HCT116 (cell line): ENCODE measurements at regions not wholly inside any gene's neighbourhood (a gene's known extent, or its start where the extent isn't known, plus 50 kb on each side); places are given as distances from the start of the nearest gene placed in this dataset.

Experiments
- ATAC-seq: fragments of 200-7000 bp; cut with Tn5 transposase; 2 replicates; pipeline ENCODE4 v1.9.1; 2020; ENCODE audit warnings: mild to moderate bottlenecking, moderate library complexity
- BruUV-seq: library from RNA; stranded (reverse); fragments of 400-500 nt; replicated peaks from 2 replicates; lab custom pipeline; 2021; lab: Mats Ljungman, UMichigan
- CTCF ChIA-PET: fragments of 300-600 bp; sonication (Branson Sonifier 250); formaldehyde crosslinking; loops from one replicate; lab custom pipeline; 2021; ENCODE audit warnings: antibody characterized with exemption; lab: Charles Lee
- POLR2A ChIA-PET: fragments of 300-600, 350-600 bp; sonication (Branson Sonifier 250); formaldehyde crosslinking; loops from one replicate; lab custom pipeline; 2021; ENCODE audit warnings: antibody characterized with exemption; lab: Charles Lee
- RAD21 ChIA-PET, 2 experiments: fragments of 300-600 bp; sonication (Branson Sonifier 250); formaldehyde crosslinking; loops; one replicate each; lab custom pipeline; 2023; ENCODE audit warnings: low total read pairs in 2 of 2; ENCODE audit not compliant: uncharacterized antibody in 2 of 2, unreplicated experiment in 2 of 2, low non-redundant PET in 1 of 2; lab: Charles Lee
- DNase-seq: peaks from one replicate; pipeline ENCODE4 v3.0.0-alpha.2; 2010; ENCODE audit warnings: low read depth, low spot score
- H2AFZ ChIP-seq: fragments of 200-600 bp; shearing (Covaris generic), sonication (generic); 2 replicates; pipeline ENCODE4 v1.6.1; 2017; ENCODE audit warnings: low read depth, mixed run types, mixed read lengths, antibody characterized with exemption, low read length; ENCODE audit not compliant: poor library complexity, severe bottlenecking
- H3K27ac ChIP-seq: 2 replicates; pipeline ENCODE4 v1.5.1; 2012; ENCODE audit warnings: low read depth, low read length
- H3K27me3 ChIP-seq: fragments of 200-600 bp; sonication (generic); 2 replicates; pipeline ENCODE4 v1.6.1; 2016; ENCODE audit warnings: mixed run types, low read length, mixed read lengths; ENCODE audit not compliant: insufficient read depth
- H3K36me3 ChIP-seq, 2 experiments: fragments of 200-500 bp in 1 of 2; fragments of 200-600 bp in 1 of 2; sonication (Bioruptor generic) in 1 of 2; sonication (generic) in 1 of 2; 2 replicates each; pipeline versions ENCODE4 v1.5.1 to v1.6.1; 2014 to 2016; ENCODE audit warnings: low read length in 2 of 2, inconsistent platforms in 1 of 2, mixed read lengths in 1 of 2, mixed run types in 1 of 2; ENCODE audit not compliant: insufficient read depth in 2 of 2, control insufficient read depth in 1 of 2
- H3K4me1 ChIP-seq, 2 experiments: fragments of 200-600 bp in 1 of 2; sonication (generic) in 1 of 2; 2 replicates each; pipeline versions ENCODE4 v1.5.1 to v1.6.1; 2012 to 2017; ENCODE audit warnings: low read length in 2 of 2, inconsistent platforms in 1 of 2, mild to moderate bottlenecking in 1 of 2, mixed read lengths in 1 of 2, mixed run types in 1 of 2, moderate library complexity in 1 of 2; ENCODE audit not compliant: insufficient read depth in 2 of 2, control insufficient read depth in 1 of 2
- H3K4me2 ChIP-seq: fragments of 200-600 bp; sonication (generic); 2 replicates; pipeline ENCODE4 v1.6.1; 2017; ENCODE audit warnings: mixed run types, low read length, mixed read lengths
- H3K4me3 ChIP-seq, 2 experiments: fragments of 200-600 bp in 1 of 2; sonication (generic) in 1 of 2; replicated peaks in 1 of 2; 2 replicates each; pipeline ENCODE4 v1.5.1; 2011 to 2016; ENCODE audit warnings: low read length in 2 of 2, control low read depth in 1 of 2, low read depth in 1 of 2, mild to moderate bottlenecking in 1 of 2, mixed read lengths in 1 of 2, mixed run types in 1 of 2
- H3K79me2 ChIP-seq: fragments of 200-600 bp; sonication (generic); 2 replicates; pipeline ENCODE4 v1.6.1; 2017; ENCODE audit warnings: mild to moderate bottlenecking, mixed run types, low read length, moderate library complexity, mixed read lengths; ENCODE audit not compliant: insufficient read depth
- H3K9ac ChIP-seq: fragments of 200-600 bp; sonication (generic); 2 replicates; pipeline ENCODE4 v1.6.1; 2016; ENCODE audit warnings: low read length, mixed read lengths
- H3K9me2 ChIP-seq: fragments of 200-600 bp; sonication (generic), shearing (Covaris generic); 2 replicates; pipeline ENCODE4 v1.6.1; 2017; ENCODE audit warnings: mixed run types, mild to moderate bottlenecking, moderate library complexity; ENCODE audit not compliant: insufficient read depth
- H3K9me3 ChIP-seq, 2 experiments: fragments of 200-500 bp in 1 of 2; fragments of 200-600 bp in 1 of 2; sonication (Bioruptor generic) in 1 of 2; sonication (generic) in 1 of 2; 2 replicates each; pipeline ENCODE4 v1.6.1; 2014 to 2017; ENCODE audit warnings: low read length in 2 of 2, mixed read lengths in 2 of 2, inconsistent platforms in 1 of 2, low read depth in 1 of 2, mild to moderate bottlenecking in 1 of 2, mixed run types in 1 of 2, moderate library complexity in 1 of 2; ENCODE audit not compliant: control insufficient read depth in 1 of 2, insufficient read depth in 1 of 2
- H4K20me1 ChIP-seq: fragments of 200-600 bp; sonication (generic), shearing (Covaris generic); 2 replicates; pipeline ENCODE4 v1.6.1; 2017; ENCODE audit warnings: mixed run types, mild to moderate bottlenecking, moderate library complexity; ENCODE audit not compliant: insufficient read depth
- CBX3 ChIP-seq: IDR thresholded peaks from 2 replicates; pipeline ENCODE4 v1.6.1; 2012; ENCODE audit warnings: low read depth
- ELF1 ChIP-seq: IDR thresholded peaks from 2 replicates; pipeline ENCODE4 v1.6.1; 2012; ENCODE audit warnings: low read depth, borderline replicate concordance
- EZH2 ChIP-seq: fragments of 200-600 bp; sonication (generic); IDR thresholded peaks from 2 replicates; pipeline ENCODE4 v1.6.1; 2017; ENCODE audit warnings: antibody characterized with exemption, mixed run types
- EZH2phosphoT487 ChIP-seq: fragments of 200-600 bp; IDR thresholded peaks from 2 replicates; pipeline ENCODE4 v1.6.1; 2018; ENCODE audit warnings: antibody characterized with exemption, borderline replicate concordance
- POLR2A ChIP-seq: IDR thresholded peaks from 2 replicates; pipeline ENCODE4 v1.7.0; 2011; ENCODE audit warnings: borderline replicate concordance; ENCODE audit not compliant: insufficient read depth, insufficient read length; ENCODE audit errors: extremely low read depth
- POLR2AphosphoS5 ChIP-seq: IDR thresholded peaks from 2 replicates; pipeline ENCODE4 v1.6.1; 2011; ENCODE audit warnings: mild to moderate bottlenecking, low read depth, low read length, moderate library complexity
- SRF ChIP-seq: IDR thresholded peaks from 2 replicates; pipeline ENCODE4 v1.6.1; 2012; ENCODE audit warnings: low read depth
- TCF7L2 ChIP-seq: IDR thresholded peaks from 2 replicates; pipeline ENCODE4 v1.7.0; 2011; ENCODE audit warnings: borderline replicate concordance, inconsistent platforms; ENCODE audit not compliant: insufficient read depth, insufficient read length; ENCODE audit errors: extremely low read depth
- ZFX ChIP-seq: fragments of 450-650 bp; IDR thresholded peaks from 2 replicates; pipeline ENCODE4 v1.6.1; 2017
- ZNF274 ChIP-seq: fragments of 200-500 bp; sonication (Bioruptor generic); IDR thresholded peaks from 2 replicates; pipeline ENCODE4 v1.6.1; 2014; ENCODE audit warnings: mild to moderate bottlenecking, low read depth, low read length, inconsistent platforms
- intact Hi-C: fragments of 100-400 bp; cut with micrococcal nuclease; formaldehyde crosslinking; loops from 2 replicates; pipeline ENCODE4 v1.10.0; 2022
- TF ChIP-seq, protein P1 (sequence below): IDR thresholded peaks from 2 replicates; pipeline ENCODE4 v1.6.1; 2012; ENCODE audit warnings: low read depth

DNA sequence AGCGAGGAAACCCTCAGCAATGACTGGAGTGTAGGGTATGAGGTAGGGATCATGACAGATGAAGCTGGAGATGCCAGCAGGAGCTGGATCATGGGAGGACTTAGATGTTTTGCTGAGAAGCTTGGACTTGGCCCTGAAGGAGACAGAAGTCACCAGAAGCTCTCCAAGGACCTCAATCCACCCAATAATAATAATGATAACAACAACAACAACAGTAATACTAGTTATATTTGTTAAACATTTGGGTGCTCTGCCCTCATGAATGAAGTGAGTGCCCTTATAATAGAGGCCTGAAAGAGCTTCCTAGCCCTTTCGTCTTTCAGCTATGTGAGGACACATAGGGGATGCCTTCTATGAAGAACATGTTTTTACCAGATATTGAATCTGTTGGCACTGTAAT, 163.9 kb downstream of the DDX1 start (continued):
- TF ChIP-seq, protein P1, sequence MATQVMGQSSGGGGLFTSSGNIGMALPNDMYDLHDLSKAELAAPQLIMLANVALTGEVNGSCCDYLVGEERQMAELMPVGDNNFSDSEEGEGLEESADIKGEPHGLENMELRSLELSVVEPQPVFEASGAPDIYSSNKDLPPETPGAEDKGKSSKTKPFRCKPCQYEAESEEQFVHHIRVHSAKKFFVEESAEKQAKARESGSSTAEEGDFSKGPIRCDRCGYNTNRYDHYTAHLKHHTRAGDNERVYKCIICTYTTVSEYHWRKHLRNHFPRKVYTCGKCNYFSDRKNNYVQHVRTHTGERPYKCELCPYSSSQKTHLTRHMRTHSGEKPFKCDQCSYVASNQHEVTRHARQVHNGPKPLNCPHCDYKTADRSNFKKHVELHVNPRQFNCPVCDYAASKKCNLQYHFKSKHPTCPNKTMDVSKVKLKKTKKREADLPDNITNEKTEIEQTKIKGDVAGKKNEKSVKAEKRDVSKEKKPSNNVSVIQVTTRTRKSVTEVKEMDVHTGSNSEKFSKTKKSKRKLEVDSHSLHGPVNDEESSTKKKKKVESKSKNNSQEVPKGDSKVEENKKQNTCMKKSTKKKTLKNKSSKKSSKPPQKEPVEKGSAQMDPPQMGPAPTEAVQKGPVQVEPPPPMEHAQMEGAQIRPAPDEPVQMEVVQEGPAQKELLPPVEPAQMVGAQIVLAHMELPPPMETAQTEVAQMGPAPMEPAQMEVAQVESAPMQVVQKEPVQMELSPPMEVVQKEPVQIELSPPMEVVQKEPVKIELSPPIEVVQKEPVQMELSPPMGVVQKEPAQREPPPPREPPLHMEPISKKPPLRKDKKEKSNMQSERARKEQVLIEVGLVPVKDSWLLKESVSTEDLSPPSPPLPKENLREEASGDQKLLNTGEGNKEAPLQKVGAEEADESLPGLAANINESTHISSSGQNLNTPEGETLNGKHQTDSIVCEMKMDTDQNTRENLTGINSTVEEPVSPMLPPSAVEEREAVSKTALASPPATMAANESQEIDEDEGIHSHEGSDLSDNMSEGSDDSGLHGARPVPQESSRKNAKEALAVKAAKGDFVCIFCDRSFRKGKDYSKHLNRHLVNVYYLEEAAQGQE, result no peak

DNA sequence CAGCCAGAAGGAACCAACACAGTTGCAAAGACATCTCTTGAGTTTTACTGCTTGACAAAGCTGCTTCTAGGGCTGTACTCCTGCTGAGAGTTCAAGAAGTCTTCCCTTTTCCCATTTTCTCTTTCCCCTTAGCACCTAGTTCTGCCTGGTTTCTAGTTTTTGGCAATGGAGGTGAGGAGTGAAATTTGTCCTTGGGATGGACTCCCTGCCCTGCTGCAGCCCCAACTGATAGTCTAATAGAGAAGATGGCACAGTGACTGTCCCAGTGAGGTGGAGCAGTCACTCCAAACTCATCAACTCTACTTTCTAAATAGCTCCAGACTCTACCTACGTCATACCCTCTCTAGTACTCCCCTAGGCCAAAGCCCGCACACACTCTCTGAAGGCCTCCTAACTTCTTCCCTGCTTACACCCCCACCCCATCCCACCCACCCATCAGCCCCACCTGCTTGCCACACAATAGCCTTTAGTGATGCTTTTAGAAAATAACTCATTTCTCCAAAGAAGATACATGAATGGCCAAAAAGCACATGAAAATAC, 164.4 kb downstream of the DDX1 start:
- intact Hi-C loops, result no loop called here
- no peaks in the 10 kb centered on the region for H3K4me1 ChIP-seq
- H2AFZ ChIP-seq, result no peak overlapping the region
- DNase-seq (no peak), ATAC-seq (no peak)
- H3K9ac ChIP-seq, result no peak overlapping the region
- no peaks in the 10 kb centered on the region for H3K9me3 ChIP-seq
- no peaks in the 10 kb centered on the region for H3K9me2 ChIP-seq
- no peaks in the 10 kb centered on the region for H4K20me1 ChIP-seq
- no peaks in the 10 kb centered on the region for H3K36me3 ChIP-seq
- TF ChIP-seq ZFX, result no peak
- no peak for TF ChIP-seq ELF1
- no peak for TF ChIP-seq TCF7L2
- no peak for TF ChIP-seq POLR2AphosphoS5
- TF ChIP-seq, protein P1, result no peak
- TF ChIP-seq EZH2phosphoT487, result no peak
- TF ChIP-seq POLR2A, result no peak
- no peak for TF ChIP-seq ZNF274
- no peak for TF ChIP-seq EZH2
- TF ChIP-seq CBX3, result no peak
- no peak for TF ChIP-seq SRF
- no peak overlapping the region for H3K4me3 ChIP-seq
- ChIA-PET CTCF (no interaction called here), POLR2A (no interaction called here), RAD21 (no interaction called here)
- BruUV-seq, result no TSS peak
- H3K4me2 ChIP-seq, result no peak overlapping the region
- H3K79me2 ChIP-seq, result no peaks in the 10 kb centered on the region
- peaks cover 18% of the 10 kb centered on the region; the same call in 1 of the 2 replicates for H3K27me3 ChIP-seq
- no peak overlapping the region for H3K27ac ChIP-seq
